HCT116 (cell line): ENCODE measurements at regions not wholly inside any gene's neighbourhood (a gene's known extent, or its start where the extent isn't known, plus 50 kb on each side); places are given as distances from the start of the nearest gene placed in this dataset.

Experiments used
- ATAC-seq: fragments of 200-7000 bp; cut with Tn5 transposase; 2 replicates; pipeline ENCODE4 v1.9.1; 2020; ENCODE audit warnings: mild to moderate bottlenecking, moderate library complexity
- BruUV-seq: library from RNA; stranded (reverse); fragments of 400-500 nt; replicated peaks from 2 replicates; lab custom pipeline; 2021; lab: Mats Ljungman, UMichigan
- CTCF ChIA-PET: fragments of 300-600 bp; sonication (Branson Sonifier 250); formaldehyde crosslinking; loops from one replicate; lab custom pipeline; 2021; ENCODE audit warnings: antibody characterized with exemption; lab: Charles Lee
- POLR2A ChIA-PET: fragments of 300-600, 350-600 bp; sonication (Branson Sonifier 250); formaldehyde crosslinking; loops from one replicate; lab custom pipeline; 2021; ENCODE audit warnings: antibody characterized with exemption; lab: Charles Lee
- RAD21 ChIA-PET, 2 experiments: fragments of 300-600 bp; sonication (Branson Sonifier 250); formaldehyde crosslinking; loops; one replicate each; lab custom pipeline; 2023; ENCODE audit warnings: low total read pairs in 2 of 2; ENCODE audit not compliant: uncharacterized antibody in 2 of 2, unreplicated experiment in 2 of 2, low non-redundant PET in 1 of 2; lab: Charles Lee
- DNase-seq: peaks from one replicate; pipeline ENCODE4 v3.0.0-alpha.2; 2010; ENCODE audit warnings: low read depth, low spot score
- H2AFZ ChIP-seq: fragments of 200-600 bp; shearing (Covaris generic), sonication (generic); 2 replicates; pipeline ENCODE4 v1.6.1; 2017; ENCODE audit warnings: low read depth, mixed run types, mixed read lengths, antibody characterized with exemption, low read length; ENCODE audit not compliant: poor library complexity, severe bottlenecking
- H3K27ac ChIP-seq: 2 replicates; pipeline ENCODE4 v1.5.1; 2012; ENCODE audit warnings: low read depth, low read length
- H3K27me3 ChIP-seq: fragments of 200-600 bp; sonication (generic); 2 replicates; pipeline ENCODE4 v1.6.1; 2016; ENCODE audit warnings: mixed run types, low read length, mixed read lengths; ENCODE audit not compliant: insufficient read depth
- H3K36me3 ChIP-seq, 2 experiments: fragments of 200-500 bp in 1 of 2; fragments of 200-600 bp in 1 of 2; sonication (Bioruptor generic) in 1 of 2; sonication (generic) in 1 of 2; 2 replicates each; pipeline versions ENCODE4 v1.5.1 to v1.6.1; 2014 to 2016; ENCODE audit warnings: low read length in 2 of 2, inconsistent platforms in 1 of 2, mixed read lengths in 1 of 2, mixed run types in 1 of 2; ENCODE audit not compliant: insufficient read depth in 2 of 2, control insufficient read depth in 1 of 2
- H3K4me1 ChIP-seq, 2 experiments: fragments of 200-600 bp in 1 of 2; sonication (generic) in 1 of 2; 2 replicates each; pipeline versions ENCODE4 v1.5.1 to v1.6.1; 2012 to 2017; ENCODE audit warnings: low read length in 2 of 2, inconsistent platforms in 1 of 2, mild to moderate bottlenecking in 1 of 2, mixed read lengths in 1 of 2, mixed run types in 1 of 2, moderate library complexity in 1 of 2; ENCODE audit not compliant: insufficient read depth in 2 of 2, control insufficient read depth in 1 of 2
- H3K4me2 ChIP-seq: fragments of 200-600 bp; sonication (generic); 2 replicates; pipeline ENCODE4 v1.6.1; 2017; ENCODE audit warnings: mixed run types, low read length, mixed read lengths
- H3K4me3 ChIP-seq, 2 experiments: fragments of 200-600 bp in 1 of 2; sonication (generic) in 1 of 2; replicated peaks in 1 of 2; 2 replicates each; pipeline ENCODE4 v1.5.1; 2011 to 2016; ENCODE audit warnings: low read length in 2 of 2, control low read depth in 1 of 2, low read depth in 1 of 2, mild to moderate bottlenecking in 1 of 2, mixed read lengths in 1 of 2, mixed run types in 1 of 2
- H3K79me2 ChIP-seq: fragments of 200-600 bp; sonication (generic); 2 replicates; pipeline ENCODE4 v1.6.1; 2017; ENCODE audit warnings: mild to moderate bottlenecking, mixed run types, low read length, moderate library complexity, mixed read lengths; ENCODE audit not compliant: insufficient read depth
- H3K9ac ChIP-seq: fragments of 200-600 bp; sonication (generic); 2 replicates; pipeline ENCODE4 v1.6.1; 2016; ENCODE audit warnings: low read length, mixed read lengths
- H3K9me2 ChIP-seq: fragments of 200-600 bp; sonication (generic), shearing (Covaris generic); 2 replicates; pipeline ENCODE4 v1.6.1; 2017; ENCODE audit warnings: mixed run types, mild to moderate bottlenecking, moderate library complexity; ENCODE audit not compliant: insufficient read depth
- H3K9me3 ChIP-seq, 2 experiments: fragments of 200-500 bp in 1 of 2; fragments of 200-600 bp in 1 of 2; sonication (Bioruptor generic) in 1 of 2; sonication (generic) in 1 of 2; 2 replicates each; pipeline ENCODE4 v1.6.1; 2014 to 2017; ENCODE audit warnings: low read length in 2 of 2, mixed read lengths in 2 of 2, inconsistent platforms in 1 of 2, low read depth in 1 of 2, mild to moderate bottlenecking in 1 of 2, mixed run types in 1 of 2, moderate library complexity in 1 of 2; ENCODE audit not compliant: control insufficient read depth in 1 of 2, insufficient read depth in 1 of 2
- H4K20me1 ChIP-seq: fragments of 200-600 bp; sonication (generic), shearing (Covaris generic); 2 replicates; pipeline ENCODE4 v1.6.1; 2017; ENCODE audit warnings: mixed run types, mild to moderate bottlenecking, moderate library complexity; ENCODE audit not compliant: insufficient read depth
- CBX3 ChIP-seq: IDR thresholded peaks from 2 replicates; pipeline ENCODE4 v1.6.1; 2012; ENCODE audit warnings: low read depth
- CEBPB ChIP-seq: IDR thresholded peaks from 2 replicates; pipeline ENCODE4 v1.6.1; 2012; ENCODE audit warnings: low read depth
- EGR1 ChIP-seq: IDR thresholded peaks from 2 replicates; pipeline ENCODE4 v1.6.1; 2012; ENCODE audit warnings: low read depth
- ELF1 ChIP-seq: IDR thresholded peaks from 2 replicates; pipeline ENCODE4 v1.6.1; 2012; ENCODE audit warnings: low read depth, borderline replicate concordance
- EZH2 ChIP-seq: fragments of 200-600 bp; sonication (generic); IDR thresholded peaks from 2 replicates; pipeline ENCODE4 v1.6.1; 2017; ENCODE audit warnings: antibody characterized with exemption, mixed run types
- EZH2phosphoT487 ChIP-seq: fragments of 200-600 bp; IDR thresholded peaks from 2 replicates; pipeline ENCODE4 v1.6.1; 2018; ENCODE audit warnings: antibody characterized with exemption, borderline replicate concordance
- FOSL1 ChIP-seq: IDR thresholded peaks from 2 replicates; pipeline ENCODE4 v1.6.1; 2012; ENCODE audit warnings: low read depth
- POLR2AphosphoS5 ChIP-seq: IDR thresholded peaks from 2 replicates; pipeline ENCODE4 v1.6.1; 2011; ENCODE audit warnings: mild to moderate bottlenecking, low read depth, low read length, moderate library complexity
- RAD21 ChIP-seq: IDR thresholded peaks from 2 replicates; pipeline ENCODE4 v1.6.1; 2012; ENCODE audit warnings: low read depth, mild to moderate bottlenecking
- REST ChIP-seq: IDR thresholded peaks from 2 replicates; pipeline ENCODE4 v1.6.1; 2012; ENCODE audit warnings: low read depth
- SP1 ChIP-seq: IDR thresholded peaks from 2 replicates; pipeline ENCODE4 v1.6.1; 2012; ENCODE audit warnings: low read depth
- SRF ChIP-seq: IDR thresholded peaks from 2 replicates; pipeline ENCODE4 v1.6.1; 2012; ENCODE audit warnings: low read depth
- TCF7L2 ChIP-seq: IDR thresholded peaks from 2 replicates; pipeline ENCODE4 v1.7.0; 2011; ENCODE audit warnings: borderline replicate concordance, inconsistent platforms; ENCODE audit not compliant: insufficient read depth, insufficient read length; ENCODE audit errors: extremely low read depth
- ZNF274 ChIP-seq: fragments of 200-500 bp; sonication (Bioruptor generic); IDR thresholded peaks from 2 replicates; pipeline ENCODE4 v1.6.1; 2014; ENCODE audit warnings: mild to moderate bottlenecking, low read depth, low read length, inconsistent platforms
- intact Hi-C: fragments of 100-400 bp; cut with micrococcal nuclease; formaldehyde crosslinking; loops from 2 replicates; pipeline ENCODE4 v1.10.0; 2022
- TF ChIP-seq, protein P1 (sequence below): IDR thresholded peaks from 2 replicates; pipeline ENCODE4 v1.6.1; 2012
- TF ChIP-seq, protein P2 (sequence below), 3 experiments: fragments of 200-600 bp in 1 of 3; sonication (generic) in 1 of 3; IDR thresholded peaks in 2 of 3; conservative IDR thresholded peaks in 1 of 3; 2 replicates each; pipeline ENCODE4 v1.5.1; 2012 to 2017; ENCODE audit warnings: low read depth in 2 of 3, low read length in 2 of 3, antibody characterized with exemption in 1 of 3, borderline replicate concordance in 1 of 3, control low read depth in 1 of 3, mild to moderate bottlenecking in 1 of 3, mixed read lengths in 1 of 3, mixed run types in 1 of 3, moderate library complexity in 1 of 3; ENCODE audit not compliant: insufficient read depth in 1 of 3

GRCh38 chr14:105962532-105962931 lies 436.1 kb downstream of the TMEM121 start:
- H3K36me3 ChIP-seq, result no peaks in the 10 kb centered on the region
- H3K9ac ChIP-seq, result no peak overlapping the region
- no peaks in the 10 kb centered on the region for H3K9me3 ChIP-seq
- no peak for ATAC-seq
- intact Hi-C loops, result no loop called here
- no peaks in the 10 kb centered on the region for H4K20me1 ChIP-seq
- no peak for DNase-seq
- H3K79me2 ChIP-seq, result no peaks in the 10 kb centered on the region
- no peak overlapping the region for H3K4me3 ChIP-seq
- H3K9me2 ChIP-seq, result no peaks in the 10 kb centered on the region
- ChIA-PET RAD21 (no interaction called here), POLR2A (no interaction called here), CTCF (no interaction called here)
- no peaks in the 10 kb centered on the region for H3K4me1 ChIP-seq
- BruUV-seq, result no TSS peak
- no peaks in the 10 kb centered on the region for H3K27me3 ChIP-seq
- H3K4me2 ChIP-seq, result no peak overlapping the region
- no peak overlapping the region for H3K27ac ChIP-seq
- H2AFZ ChIP-seq, result no peak overlapping the region
- TF ChIP-seq ELF1 (no peak), CBX3 (no peak), POLR2AphosphoS5 (no peak), ZNF274 (no peak), EZH2phosphoT487 (no peak), SP1 (no peak), SRF (no peak), EZH2 (no peak), RAD21 (no peak), REST (no peak), EGR1 (no peak), CEBPB (no peak), TCF7L2 (no peak), FOSL1 (no peak)
- TF ChIP-seq, protein P1, sequence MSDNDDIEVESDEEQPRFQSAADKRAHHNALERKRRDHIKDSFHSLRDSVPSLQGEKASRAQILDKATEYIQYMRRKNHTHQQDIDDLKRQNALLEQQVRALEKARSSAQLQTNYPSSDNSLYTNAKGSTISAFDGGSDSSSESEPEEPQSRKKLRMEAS, result no peak
- TF ChIP-seq, protein P2, sequence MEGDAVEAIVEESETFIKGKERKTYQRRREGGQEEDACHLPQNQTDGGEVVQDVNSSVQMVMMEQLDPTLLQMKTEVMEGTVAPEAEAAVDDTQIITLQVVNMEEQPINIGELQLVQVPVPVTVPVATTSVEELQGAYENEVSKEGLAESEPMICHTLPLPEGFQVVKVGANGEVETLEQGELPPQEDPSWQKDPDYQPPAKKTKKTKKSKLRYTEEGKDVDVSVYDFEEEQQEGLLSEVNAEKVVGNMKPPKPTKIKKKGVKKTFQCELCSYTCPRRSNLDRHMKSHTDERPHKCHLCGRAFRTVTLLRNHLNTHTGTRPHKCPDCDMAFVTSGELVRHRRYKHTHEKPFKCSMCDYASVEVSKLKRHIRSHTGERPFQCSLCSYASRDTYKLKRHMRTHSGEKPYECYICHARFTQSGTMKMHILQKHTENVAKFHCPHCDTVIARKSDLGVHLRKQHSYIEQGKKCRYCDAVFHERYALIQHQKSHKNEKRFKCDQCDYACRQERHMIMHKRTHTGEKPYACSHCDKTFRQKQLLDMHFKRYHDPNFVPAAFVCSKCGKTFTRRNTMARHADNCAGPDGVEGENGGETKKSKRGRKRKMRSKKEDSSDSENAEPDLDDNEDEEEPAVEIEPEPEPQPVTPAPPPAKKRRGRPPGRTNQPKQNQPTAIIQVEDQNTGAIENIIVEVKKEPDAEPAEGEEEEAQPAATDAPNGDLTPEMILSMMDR (IDR thresholded peaks at IDR 0.05 in 2 of 3, conservative IDR thresholded peaks at IDR 0.05 in 1 of 3; ENCODE audit: borderline replicate concordance in 1 of 3, insufficient read depth in 1 of 3, low read depth in 2 of 3, low read length in 2 of 3), result no peak
